Choroid plexus epithelial cell (primary cell): ENCODE measurements at regions not wholly inside any gene's neighbourhood (a gene's known extent, or its start where the extent isn't known, plus 50 kb on each side); places are given as distances from the start of the nearest gene placed in this dataset.

ENCODE experiments used
- DNase-seq: peaks from one replicate; pipeline ENCODE4 v3.0.0-alpha.2; 2010; ENCODE audit warnings: low read depth
- H3K4me3 ChIP-seq: 2 replicates; pipeline ENCODE4 v1.5.1; 2011; ENCODE audit warnings: low read depth, mild to moderate bottlenecking, control low read depth, low read length, moderate library complexity
- CTCF ChIP-seq: conservative IDR thresholded peaks from 2 replicates; pipeline ENCODE4 v1.5.1; 2011; ENCODE audit warnings: low read depth, mild to moderate bottlenecking, control low read depth, inconsistent platforms, low read length, moderate library complexity

- no peak for DNase-seq
- H3K4me3 ChIP-seq = no peak overlapping the region
- no peak for TF ChIP-seq CTCF
Measured at GRCh38 chr22:22833488-22833887, 54.1 kb upstream of the IGLL5 start.

GRCh38 chr22:22834204-22834603, 53.4 kb upstream of the IGLL5 start:
- no peak overlapping the region for H3K4me3 ChIP-seq
- no peak for TF ChIP-seq CTCF
- no peak for DNase-seq

GRCh38 chr22:22834783-22835182, 52.8 kb upstream of the IGLL5 start:
- no peak for TF ChIP-seq CTCF
- no peak overlapping the region for H3K4me3 ChIP-seq
- DNase-seq = no peak

GRCh38 chr22:22835242-22835641, 52.4 kb upstream of the IGLL5 start:
- DNase-seq = no peak
- H3K4me3 ChIP-seq = no peak overlapping the region
- no peak for TF ChIP-seq CTCF

- H3K4me3 ChIP-seq = no peak overlapping the region
- no peak for TF ChIP-seq CTCF
- no peak for DNase-seq
Measured at GRCh38 chr22:22835771-22836291, 51.8 kb upstream of the IGLL5 start.

GRCh38 chr22:22836635-22837034, 51.0 kb upstream of the IGLL5 start:
- no peak overlapping the region for H3K4me3 ChIP-seq
- peak; percentile 13 for DNase-seq
- no peak for TF ChIP-seq CTCF
